ENCODE measurements at regions not wholly inside any gene's neighbourhood (a gene's known extent, or its start where the extent isn't known, plus 50 kb on each side); places are given as distances from the start of the nearest gene placed in this dataset.
"Not testable (repeated sequence)": the region's sequence is repeated elsewhere in the genome, so short reads cannot be mapped to it uniquely, and the experiment has no call there.

DNA sequence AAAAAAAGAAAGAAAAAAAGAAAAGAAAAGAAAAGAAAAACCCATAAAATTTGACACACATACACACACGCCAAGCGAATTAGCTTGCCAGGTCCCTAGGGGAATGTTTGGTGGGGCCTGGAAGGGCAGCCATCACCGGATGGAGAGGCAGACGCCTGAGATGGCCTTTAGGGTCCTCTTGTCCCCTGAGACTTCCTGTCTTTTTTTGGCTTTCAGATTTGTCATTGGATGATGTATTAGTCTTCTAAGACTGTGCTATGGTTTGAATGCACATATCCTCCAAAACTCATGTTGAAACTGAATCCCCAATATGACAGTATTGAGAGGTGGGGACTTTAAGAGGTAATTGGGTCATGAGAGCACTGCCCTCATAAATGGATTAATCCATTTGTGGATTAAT lies 211.8 kb downstream of the TOMM20 start:
- no peak for DNase-seq

DNA sequence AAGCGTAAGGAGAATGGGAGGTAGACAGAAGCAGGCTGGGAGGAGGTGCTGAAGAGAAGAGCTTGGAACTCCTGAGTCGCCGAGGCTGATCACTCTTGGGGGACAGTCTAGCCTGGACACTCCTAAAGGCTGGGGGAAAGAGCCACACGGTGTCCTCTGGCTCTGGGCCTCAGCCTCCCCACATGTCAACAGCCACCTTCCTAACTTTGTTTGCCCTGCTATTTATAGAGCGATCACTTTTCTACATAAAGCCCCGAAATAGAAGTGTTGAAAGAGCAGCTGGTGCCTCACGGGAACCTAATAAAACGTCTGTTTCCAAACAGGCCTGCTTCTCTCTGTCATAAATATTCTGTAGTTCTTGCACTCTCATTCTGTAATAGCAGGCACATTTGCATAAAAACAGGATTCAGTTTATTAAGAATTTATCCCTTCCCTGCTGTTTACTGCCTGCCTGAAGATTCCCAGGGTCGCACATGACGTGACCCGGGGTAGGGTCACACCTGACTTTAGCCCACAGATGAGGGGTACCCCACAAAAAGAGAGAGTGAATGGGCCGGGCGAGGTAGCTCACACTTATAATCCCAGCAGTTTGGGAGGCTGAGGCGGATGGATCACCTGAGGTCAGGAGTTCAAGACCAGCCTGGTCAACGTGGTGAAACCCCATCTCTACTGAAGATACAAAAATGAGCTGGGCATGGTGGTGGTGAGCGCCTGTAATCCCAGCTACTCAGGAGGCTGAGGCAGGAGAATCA lies 212.5 kb downstream of the TOMM20 start:
- peak; percentile 56 for DNase-seq

DNA sequence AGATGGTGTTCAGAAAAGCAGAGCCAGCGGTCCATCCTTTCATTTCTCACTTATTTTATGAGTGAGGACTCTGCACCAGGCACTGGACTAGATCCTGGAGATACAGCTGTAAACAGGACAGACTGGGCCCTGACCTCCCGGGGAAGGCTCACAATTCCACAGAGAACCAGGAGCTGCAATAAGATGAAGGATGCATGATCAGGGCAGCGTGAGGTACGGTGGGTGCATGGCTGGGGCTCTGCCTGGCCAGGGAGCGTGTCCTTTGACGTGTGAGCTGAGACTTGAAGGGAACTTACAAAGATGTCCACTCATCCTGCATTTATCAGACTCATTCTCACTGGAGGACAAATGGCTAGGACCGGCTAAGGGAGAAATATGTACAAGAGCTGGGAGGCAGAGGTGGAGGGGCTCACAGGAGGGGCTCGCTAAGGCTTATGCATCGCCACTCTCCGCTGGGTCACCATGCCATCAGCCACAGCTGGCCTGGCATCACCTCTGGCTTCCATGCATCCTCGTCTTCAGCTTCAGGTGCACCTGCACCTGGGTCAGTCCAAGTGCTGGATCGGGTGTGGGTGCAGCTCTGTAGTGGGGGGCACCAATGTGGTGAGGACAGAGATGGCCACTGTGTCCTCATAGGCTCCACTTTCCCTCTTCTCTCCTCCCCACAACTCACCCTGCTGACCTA lies 213.9 kb downstream of the TOMM20 start:
- DNase-seq = no peak

DNA sequence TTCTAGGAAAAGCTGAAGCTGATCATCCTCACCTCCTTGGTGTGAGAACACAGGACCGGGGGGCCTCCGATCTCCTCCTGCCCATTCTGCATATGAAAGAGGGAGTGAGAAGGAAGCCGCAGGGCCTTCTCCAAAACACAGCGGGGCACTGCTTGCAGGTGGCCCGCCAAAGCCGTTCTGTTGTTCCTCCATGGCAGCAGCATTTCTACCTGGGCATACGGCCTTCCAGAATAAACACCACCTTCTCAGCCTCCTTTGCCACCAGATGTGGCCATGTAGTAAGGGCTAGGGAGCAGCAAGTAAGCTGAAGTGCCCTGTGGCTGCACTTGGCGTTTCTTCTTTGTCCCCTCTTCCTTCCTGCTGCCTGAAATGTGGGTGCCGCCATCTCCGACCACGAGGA lies 214.9 kb downstream of the TOMM20 start:
- no peak for DNase-seq

DNA sequence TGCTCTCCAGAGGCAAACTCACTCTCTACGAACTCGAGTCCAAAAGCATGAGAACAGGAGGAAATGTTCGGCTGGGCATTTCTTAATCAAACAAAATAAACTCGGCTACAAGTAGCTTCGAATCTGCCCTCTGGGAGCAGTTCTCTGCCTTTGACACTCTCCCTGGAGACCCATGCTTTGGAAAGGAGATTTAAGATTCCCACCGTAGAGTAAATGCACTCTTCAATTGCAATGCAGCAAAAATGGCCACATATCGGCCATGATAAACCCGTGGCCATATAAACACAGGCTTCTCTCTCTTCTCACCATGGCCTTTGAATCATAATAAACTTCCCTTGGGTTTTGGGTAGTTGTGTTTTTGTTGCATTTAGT lies 215.4 kb downstream of the TOMM20 start:
- DNase-seq = no peak

DNA sequence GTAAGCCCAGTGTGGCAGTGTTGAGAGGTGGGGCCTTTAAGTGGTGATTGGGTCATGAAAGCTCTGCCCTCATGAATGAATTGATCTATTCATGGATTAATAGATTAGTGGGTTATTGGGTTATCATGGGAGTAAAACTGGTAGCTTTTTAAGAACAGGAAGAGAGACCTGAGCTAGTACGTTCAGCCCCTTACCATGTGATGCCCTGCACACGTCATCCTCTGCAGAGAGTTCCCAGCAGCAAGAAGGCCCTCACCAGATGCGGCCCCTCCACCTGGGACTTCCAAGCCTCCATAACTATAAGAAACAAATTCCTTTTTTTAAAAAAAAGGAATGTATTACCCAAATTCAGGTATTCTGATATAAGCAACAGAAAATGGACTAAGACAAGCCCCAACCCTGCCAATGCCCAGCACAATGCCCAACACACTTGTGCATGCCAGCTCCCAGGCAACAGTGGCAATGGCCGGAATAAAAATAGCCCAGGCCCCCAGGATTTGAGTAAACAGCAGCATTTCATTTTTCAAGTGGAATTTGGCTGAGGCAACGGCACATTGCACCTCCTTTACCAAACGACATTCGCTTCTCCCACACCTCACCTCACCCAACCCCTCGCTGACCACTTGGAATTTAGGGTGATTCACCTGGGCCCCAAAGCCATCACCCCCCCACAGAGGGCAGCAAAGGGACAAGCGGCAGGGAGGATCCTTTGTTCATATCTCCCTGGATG lies 215.9 kb downstream of the TOMM20 start:
- no peak for DNase-seq

DNA sequence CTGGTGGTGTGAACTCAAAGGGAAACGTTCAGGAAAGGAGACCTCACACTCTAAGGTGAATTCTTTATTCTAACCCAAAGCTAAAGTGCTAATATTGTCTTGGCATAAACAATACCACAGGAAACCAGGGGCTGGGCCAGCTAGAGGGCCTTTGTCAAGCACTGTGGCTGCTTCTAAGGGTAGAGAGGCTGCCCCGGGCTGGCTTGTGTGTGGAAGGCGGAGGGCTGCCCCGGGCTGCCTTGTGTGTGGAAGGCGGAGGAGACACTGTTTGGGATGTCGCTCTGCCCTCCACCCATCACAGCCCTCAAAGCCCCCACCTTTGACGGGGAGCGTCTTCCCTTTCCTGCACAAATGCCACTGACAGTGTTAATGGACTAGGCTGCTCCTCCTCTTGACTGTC lies 216.8 kb downstream of the TOMM20 start:
- DNase-seq = peak; percentile 35

DNA sequence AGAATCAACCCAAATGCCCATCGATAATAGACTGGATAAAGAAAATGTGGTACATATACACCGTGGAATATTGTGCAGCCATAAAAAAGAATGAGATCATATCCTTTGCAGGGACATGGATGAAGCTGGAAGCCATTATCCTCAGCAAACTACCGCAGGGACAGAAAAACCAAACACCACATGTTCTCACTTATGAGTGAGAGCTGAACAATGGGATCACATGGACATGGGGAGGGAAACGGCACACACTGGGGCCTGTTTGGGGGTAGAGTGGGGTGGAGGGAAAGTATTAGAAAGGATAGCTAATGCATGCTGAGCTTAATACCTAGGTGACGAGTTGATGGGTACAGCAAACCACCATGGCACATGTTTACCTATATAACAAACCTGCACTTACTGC lies 217.5 kb downstream of the TOMM20 start:
- DNase-seq = not testable (repeated sequence)

DNA sequence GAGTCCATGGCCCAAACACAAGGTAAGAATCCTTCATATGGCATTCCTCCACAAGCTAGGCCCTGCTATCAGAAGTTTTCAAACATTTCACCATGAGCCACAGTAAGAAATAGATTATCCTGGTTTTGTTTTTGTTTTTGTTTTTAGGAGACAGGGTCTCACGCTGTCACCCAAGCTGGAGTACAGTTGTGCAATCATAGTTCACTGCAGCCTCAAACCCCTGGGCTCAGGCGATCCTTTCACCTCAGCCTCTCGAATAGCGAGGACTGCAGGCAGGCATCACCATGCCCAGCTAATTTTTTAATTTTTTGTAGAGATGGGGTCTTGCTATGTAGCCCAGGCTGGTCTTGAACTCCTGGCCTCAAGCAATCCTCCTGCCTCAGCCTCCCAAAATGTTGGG lies 218.8 kb downstream of the TOMM20 start:
- DNase-seq = no peak

DNA sequence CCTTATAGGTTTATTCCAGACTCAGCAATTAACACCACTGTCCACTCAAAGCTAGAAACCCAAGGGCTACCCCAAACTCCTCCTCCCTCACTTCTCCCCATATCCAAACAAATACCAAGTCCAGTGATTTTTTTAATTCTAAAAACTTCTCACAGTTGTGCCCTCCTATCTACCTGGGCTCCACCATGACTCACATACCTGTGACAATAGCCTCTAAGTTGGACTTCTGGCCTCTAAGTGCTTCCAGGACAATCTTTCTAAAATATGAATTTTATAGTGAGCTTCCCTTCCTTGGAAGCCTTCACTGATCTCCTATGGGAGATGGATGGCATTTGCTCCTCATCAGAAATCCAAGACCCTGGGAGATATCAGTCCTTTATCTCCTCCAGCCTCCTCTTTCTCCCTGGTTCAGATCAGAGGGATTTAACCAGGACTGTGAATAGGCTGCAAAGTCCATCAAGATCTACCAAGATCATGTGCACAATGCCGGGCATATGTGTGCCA lies 219.3 kb downstream of the TOMM20 start:
- DNase-seq = no peak

DNA sequence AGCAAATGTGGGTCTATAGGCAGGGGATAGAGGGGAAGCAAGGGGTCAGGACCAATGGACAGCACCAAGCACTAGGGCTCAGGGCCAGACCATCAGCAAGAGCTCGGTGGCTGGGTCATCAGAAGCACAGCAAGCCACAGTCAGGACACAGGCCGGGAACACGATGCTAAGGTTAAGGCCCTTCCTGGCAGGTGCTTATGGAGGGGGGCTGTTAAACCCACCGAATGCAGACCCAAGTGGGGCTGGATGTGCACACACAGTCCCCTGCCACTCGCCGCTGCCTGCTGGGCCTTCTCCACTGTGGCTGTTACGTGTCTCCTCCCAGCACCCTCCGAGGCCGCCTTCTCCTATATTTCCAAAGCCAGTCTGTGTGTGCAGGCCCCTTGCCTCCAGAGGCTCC lies 220.1 kb downstream of the TOMM20 start:
- DNase-seq = no peak

DNA sequence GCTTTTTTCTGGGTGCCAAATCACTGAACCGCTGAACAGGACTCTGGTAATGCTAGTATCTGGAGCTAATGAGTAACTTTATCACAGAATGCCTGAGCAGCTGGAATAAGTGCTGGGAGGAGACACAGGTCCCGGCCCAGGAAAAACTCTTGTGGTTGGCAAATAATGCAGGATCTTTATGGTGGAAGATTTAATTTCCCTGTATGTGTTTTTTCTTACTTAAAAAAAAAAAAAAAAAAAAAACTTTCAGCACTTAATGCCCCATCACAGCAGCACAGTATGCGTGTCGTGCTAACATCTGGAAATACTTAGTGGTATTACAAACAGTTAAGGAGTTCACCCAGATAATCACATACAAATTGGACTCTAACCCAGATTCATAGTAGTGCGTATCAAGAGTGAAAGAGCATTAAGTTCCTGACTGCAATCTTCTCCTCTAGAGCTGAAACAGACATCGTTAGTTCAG lies 220.7 kb downstream of the TOMM20 start:
- DNase-seq = no peak

DNA sequence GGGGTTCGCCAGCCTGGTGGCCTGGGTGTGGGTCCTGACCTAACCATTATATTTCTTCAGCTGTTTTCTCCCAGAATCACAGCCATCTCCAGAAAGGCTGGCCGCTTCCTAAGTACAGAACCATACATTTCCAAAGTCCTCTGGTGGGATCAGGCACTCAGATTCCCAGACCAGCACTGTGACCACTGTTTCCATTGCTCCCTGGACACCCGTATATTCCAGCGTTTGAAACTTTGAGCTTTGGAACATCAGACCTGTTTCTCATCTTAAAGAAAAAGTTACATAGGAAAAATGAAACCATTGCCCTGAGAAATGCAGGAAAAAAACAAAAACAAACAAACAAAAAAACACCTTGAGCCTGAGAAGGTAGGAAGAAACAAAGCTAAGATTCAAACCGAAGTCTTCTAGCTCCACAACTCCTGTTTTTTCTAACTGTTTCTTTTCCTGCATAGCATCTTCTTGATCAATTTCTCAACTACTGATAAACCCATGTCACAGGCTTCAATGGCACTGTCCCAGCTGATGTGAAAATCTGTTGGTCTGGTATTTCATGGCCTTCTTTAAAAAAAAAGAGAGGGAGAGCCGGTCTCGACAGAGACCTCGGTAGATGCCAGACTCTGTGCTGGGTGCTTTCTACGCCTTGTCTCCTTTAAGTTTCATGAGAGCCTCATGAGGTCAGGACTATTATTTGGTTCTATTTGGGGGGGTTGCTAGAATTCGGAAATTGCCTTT lies 221.3 kb downstream of the TOMM20 start:
- no peak for DNase-seq

DNA sequence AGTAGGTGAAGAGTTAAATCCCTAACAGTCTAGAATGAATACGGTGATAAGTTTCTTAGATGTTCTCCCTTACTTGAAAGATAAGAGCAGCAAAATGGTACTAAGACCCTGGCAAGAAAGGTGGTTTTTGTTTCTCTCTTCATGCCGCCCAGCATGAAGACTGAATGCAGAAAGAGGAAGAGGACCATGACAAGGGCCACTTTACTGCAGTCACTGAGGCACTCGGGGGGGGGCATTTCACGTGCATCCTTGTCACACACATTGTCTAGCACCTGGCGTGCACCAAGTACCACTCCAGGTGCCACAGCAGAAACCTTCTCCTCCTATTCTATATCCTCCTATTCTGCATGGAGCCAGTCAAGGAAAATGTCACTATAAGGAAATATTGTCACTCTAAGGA lies 222.0 kb downstream of the TOMM20 start:
- no peak for DNase-seq

DNA sequence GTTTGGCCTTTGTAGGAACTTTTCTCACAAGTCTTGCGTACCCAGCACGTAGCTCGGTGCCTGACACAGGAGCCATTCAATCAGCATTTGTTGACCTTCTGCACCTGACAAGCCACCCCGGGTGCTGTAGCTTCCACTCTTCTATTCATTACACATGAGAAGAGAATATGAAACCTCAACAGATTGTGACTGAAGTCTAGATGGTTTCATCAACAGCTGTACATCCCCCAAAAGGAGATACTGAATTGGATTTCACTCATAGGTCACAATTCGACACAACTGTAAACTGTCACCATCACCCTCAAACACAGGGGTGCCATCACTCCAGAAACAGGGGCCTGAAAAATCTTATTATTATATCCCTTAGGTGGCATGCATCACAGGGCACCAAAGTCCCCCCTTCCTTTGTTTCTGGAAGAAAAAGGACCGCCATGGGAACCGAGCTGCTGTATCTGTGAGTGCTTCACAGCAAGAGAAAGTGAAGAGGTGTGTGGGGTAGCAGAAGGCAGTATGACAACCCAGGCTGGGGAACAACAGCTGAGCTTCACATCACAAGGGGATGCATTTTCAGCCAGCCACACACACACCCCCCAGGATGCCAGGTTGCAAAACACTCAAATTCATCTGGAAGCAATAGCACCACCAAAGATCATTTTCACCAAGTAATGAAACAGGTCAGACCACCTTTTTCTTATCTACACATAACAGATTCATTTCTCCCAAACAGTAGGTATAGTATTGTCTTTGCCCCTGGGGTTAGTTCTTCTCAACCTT lies 225.7 kb downstream of the TOMM20 start:
- DNase-seq = no peak

DNA sequence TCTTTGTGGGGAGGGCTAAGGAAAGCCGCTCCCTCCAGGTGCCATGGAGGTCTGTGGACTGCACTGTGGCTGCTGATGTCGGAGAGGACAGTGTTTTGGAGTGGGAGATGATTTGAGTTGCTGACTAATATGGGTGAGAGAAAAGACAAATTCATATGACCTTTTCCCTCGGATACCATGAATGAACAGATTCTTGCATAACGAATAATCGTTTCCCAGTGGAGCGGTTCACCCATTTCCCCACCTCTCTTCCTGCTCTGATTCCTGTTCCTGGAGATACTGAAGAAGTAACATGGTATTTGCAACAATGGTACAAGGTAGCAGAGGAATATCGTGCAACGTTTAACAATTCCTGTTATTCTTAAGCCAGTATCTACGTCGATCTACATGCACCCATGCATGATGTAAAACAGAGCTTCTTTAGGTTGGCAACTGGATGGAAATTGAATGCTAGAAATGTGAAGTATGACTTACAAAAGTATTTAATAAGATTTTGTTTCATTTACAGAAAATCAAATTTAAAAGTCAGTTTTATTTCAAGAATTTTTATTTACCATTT lies 227.1 kb downstream of the TOMM20 start:
- no peak for DNase-seq

DNA sequence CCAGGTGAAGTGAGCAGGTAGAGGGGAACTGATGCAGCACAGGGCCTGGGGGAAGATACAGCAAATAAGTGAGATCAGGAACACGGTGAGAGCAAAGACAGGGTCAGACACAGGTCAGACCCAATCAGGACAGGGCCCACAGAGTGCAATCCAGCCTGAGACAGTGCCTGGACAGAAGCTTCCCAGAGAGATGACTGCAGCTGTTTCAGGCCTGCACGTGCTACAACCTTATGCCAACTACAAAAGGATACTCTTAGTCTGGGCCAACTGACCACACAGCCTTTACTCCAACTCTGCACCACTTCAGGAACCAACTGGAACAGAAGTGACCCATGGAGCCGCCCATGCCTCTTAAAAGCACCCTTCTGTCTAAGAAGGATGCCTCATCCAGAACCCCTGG lies 228.0 kb downstream of the TOMM20 start:
- DNase-seq = no peak

DNA sequence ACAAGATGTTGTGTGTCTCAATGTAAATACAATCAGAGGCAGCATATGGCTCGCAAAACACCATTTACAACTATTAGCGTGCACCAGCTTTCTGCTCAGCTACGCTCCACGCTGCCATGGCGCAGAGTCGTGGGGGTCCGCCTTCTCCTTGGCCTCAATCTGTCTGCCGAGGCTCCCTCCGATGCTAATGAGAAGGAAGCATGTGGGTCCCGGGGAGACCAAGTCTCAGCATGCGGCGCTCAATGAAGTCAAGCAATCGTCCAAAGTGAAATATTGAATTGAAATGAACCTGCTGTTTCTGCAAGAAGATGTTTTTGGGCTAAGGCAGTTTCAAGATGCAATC lies 228.9 kb downstream of the TOMM20 start:
- DNase-seq = no peak

DNA sequence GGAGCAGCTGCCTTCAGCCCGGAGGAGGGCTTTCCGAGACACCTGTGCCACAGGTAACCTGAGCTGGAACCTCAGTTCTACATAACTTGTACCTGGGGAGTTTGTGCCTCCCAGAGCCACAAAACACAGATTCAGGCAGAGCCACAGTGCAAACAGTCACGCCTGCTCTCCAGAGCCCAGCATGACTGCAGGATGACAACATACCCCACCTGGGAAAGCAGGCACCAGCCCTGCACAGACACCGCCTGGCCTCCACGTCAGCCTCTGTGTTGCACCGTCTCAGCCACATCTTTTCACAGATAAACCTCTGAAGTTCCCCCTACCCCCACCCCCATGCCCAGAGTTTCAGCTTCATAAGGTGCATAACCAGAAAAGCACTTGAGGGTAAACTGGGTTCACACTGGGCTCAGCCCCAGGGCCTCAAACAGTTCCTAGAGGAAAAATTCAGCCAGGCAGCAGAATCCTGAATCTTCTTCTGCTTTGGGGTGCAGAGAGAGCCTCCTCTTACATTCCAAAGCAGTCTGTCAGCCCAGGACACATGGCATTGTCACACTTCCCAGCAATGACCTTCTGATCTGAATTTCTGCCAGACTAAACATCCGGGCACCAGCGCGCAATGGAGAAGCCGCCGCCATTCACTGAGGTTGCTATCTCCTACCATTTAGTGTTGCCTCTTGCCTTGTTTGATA lies 229.5 kb downstream of the TOMM20 start:
- DNase-seq = peak; percentile 20

DNA sequence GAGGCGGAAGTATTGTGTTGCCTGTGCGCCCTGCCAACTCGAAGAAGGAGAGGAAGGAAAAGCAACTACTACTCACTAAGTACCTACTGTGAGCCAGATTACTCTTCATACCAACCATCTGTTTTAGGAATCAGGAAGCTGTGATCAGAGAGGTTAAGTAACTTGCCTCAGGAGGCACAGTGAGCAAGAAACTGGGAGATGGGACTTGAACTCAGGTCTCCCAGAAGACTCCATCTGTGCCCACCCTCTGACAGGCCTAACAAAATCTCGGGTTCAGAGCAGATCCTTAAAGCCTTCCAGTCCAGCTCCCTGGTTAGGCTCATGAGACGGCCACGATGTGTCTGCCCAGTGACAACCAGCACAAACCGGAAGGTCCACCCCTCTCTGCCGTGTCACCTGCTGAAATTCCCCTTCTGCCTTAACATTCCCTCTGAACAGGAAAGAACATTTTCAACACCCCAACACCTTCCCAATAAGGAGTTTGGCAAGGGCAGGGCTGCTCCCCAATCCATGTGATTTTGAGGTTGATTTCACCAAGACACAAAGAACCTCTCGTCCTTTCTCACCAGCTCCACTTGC lies 230.1 kb downstream of the TOMM20 start:
- DNase-seq = no peak

Measured in hematopoietic multipotent progenitor cell treated with erythropoietin and hydrocortisone succinate and interleukin-3 and kit ligand, for 4 days (in vitro differentiated cells).